ENCODE measurements at regions not wholly inside any gene's neighbourhood (a gene's known extent, or its start where the extent isn't known, plus 50 kb on each side); places are given as distances from the start of the nearest gene placed in this dataset.

DNA sequence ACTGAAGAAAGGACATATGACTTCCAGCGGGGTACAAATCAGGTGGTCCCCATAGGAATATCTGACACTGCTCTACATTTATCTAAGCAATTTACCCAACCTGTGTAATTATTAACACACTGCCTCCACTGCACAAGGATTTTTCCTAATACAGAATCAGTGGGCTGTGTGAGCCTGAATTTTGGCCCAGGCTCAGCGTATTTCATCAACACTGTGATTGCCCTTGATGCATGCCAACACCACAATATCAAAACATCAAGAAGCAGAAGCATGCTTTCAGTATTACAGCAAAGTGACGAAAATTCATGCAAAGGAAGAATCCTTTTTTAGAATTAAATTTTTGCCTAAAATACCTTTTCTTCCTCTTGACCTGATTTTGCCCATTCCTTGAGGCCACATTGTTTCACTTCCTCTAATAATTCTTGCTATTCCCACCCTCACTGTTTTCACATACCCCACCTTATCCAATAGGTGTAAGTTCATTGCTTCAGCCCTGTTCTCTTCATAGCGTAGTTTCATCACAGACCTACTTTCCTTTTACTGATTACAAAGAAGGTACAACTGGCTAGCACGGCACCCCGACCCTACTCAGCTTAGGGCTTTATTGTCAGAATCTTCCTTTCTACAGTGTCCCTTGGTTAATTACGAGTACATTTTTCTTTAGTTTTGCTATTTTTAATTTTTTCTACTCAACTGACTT is 83.7 kb upstream of the PTCHD4 start:
- H3K4me3 ChIP-seq = no peak overlapping the region
- WGBS (ENCODE audit: insufficient coverage, insufficient replicate concordance, low lambda C conversion rate, missing lambda C conversion rate) = 39% methylated on average over 7 of the region's 7 CpGs
- H3K4me2 ChIP-seq (ENCODE audit: control insufficient read depth, insufficient read depth) = no peak overlapping the region
- ChIA-PET RAD21 (ENCODE audit: unreplicated experiment) (no interaction called here), SMC1A (ENCODE audit: uncharacterized antibody, unreplicated experiment) (no interaction called here), CTCF (no interaction called here), POLR2A (no interaction called here)
- H3K27me3 ChIP-seq (replicated peaks in 1 of 2; ENCODE audit: control insufficient read depth in 2 of 2, insufficient read depth in 2 of 2, low read length in 1 of 2) = no peaks in the 10 kb centered on the region
- H3K79me2 ChIP-seq (ENCODE audit: control insufficient read depth, insufficient read depth, low read length) = no peaks in the 10 kb centered on the region
- no peaks in the 10 kb centered on the region for H4K20me1 ChIP-seq (ENCODE audit: control insufficient read depth, insufficient read depth)
- no peak overlapping the region for H2AFZ ChIP-seq (ENCODE audit: control insufficient read depth, low read depth, low read length)
- H3K4me1 ChIP-seq (ENCODE audit: control insufficient read depth, insufficient read depth, low read length) = no peaks in the 10 kb centered on the region
- intact Hi-C loops (cut with micrococcal nuclease; ENCODE audit: unreplicated experiment) = no loop called here
- H3K9me3 ChIP-seq (replicated peaks; ENCODE audit: control insufficient read depth, insufficient read depth, low read length) = no peaks in the 10 kb centered on the region
- no peak for ATAC-seq
- H3K27ac ChIP-seq (ENCODE audit: control insufficient read depth, insufficient read depth) = no peak overlapping the region
- FAIRE-seq = no peak
- H3K9ac ChIP-seq (ENCODE audit: control insufficient read depth, insufficient read depth, low read length) = no peak overlapping the region
- in situ Hi-C loops (cut with MboI) = no loop called here
- no peaks in the 10 kb centered on the region for H3K36me3 ChIP-seq (ENCODE audit: control insufficient read depth in 2 of 2, insufficient read depth in 2 of 2, low read length in 1 of 2)
- DNase-seq (ENCODE audit: low read depth, low spot score) = no peak
- TF ChIP-seq TARDBP (IDR thresholded peaks at IDR 0.05; ENCODE audit: borderline replicate concordance) = no peak
- TF ChIP-seq SRF (IDR thresholded peaks at IDR 0.05; ENCODE audit: low read depth in 2 of 2, low read length in 2 of 2) = no peak
- TF ChIP-seq SUPT20H (IDR thresholded peaks at IDR 0.05; ENCODE audit: borderline replicate concordance, control insufficient read depth, low read depth, low read length) = no peak
- TF ChIP-seq SIN3A (IDR thresholded peaks at IDR 0.05; ENCODE audit: low read depth, low read length) = no peak
- no peak for TF ChIP-seq SP1 (IDR thresholded peaks at IDR 0.05; ENCODE audit: low read depth, low read length)
- no peak for TF ChIP-seq EGR1 (IDR thresholded peaks at IDR 0.05; ENCODE audit: borderline replicate concordance in 1 of 2, low read depth in 2 of 2, low read length in 2 of 2)
- no peak for TF ChIP-seq TAF1 (IDR thresholded peaks at IDR 0.05; ENCODE audit: borderline replicate concordance, low read depth, low read length)
- no peak for TF ChIP-seq TCF12 (IDR thresholded peaks at IDR 0.05; ENCODE audit: low read depth, low read length)
- no TSS peak for BruUV-seq (replicated peaks)

DNA sequence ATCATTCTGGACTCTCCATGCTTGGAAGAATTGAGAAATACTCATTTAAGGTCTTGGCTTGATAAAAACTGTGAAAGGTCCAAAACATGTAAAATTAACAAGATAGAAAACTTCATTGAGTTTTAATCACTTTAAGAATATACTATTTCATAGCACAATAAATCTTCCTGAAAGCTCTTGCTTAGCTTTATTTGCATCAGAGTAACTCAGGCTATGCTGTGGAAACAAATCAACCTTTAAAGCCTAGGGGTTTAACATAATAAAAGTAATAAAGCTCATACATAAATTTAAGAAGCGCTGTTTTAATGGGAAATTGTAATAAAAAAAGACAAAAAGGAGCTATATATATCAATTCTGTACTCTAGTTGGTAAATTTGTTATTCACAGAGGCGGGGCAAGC is 77.2 kb upstream of the PTCHD4 start:
- 24% methylated on average over 2 of the region's 2 CpGs for WGBS (ENCODE audit: insufficient coverage, insufficient replicate concordance, low lambda C conversion rate, missing lambda C conversion rate)
- POLR2A ChIA-PET = no interaction called here
- Histone ChIP-seq H4K20me1 (ENCODE audit: control insufficient read depth, insufficient read depth) (no peaks in the 10 kb centered on the region), H3K4me3 (no peak overlapping the region), H3K27me3 (replicated peaks in 1 of 2; ENCODE audit: control insufficient read depth in 2 of 2, insufficient read depth in 2 of 2, low read length in 1 of 2) (no peaks in the 10 kb centered on the region), H3K27ac (ENCODE audit: control insufficient read depth, insufficient read depth) (no peak overlapping the region), H3K36me3 (ENCODE audit: control insufficient read depth in 2 of 2, insufficient read depth in 2 of 2, low read length in 1 of 2) (no peaks in the 10 kb centered on the region), H3K79me2 (ENCODE audit: control insufficient read depth, insufficient read depth, low read length) (no peaks in the 10 kb centered on the region), H3K4me2 (ENCODE audit: control insufficient read depth, insufficient read depth) (no peak overlapping the region), H3K9me3 (replicated peaks; ENCODE audit: control insufficient read depth, insufficient read depth, low read length) (no peaks in the 10 kb centered on the region), H3K4me1 (ENCODE audit: control insufficient read depth, insufficient read depth, low read length) (no peaks in the 10 kb centered on the region), H3K9ac (ENCODE audit: control insufficient read depth, insufficient read depth, low read length) (no peak overlapping the region), H2AFZ (ENCODE audit: control insufficient read depth, low read depth, low read length) (no peak overlapping the region)
- FAIRE-seq = no peak
- no peak for ATAC-seq
- SMC1A ChIA-PET (ENCODE audit: uncharacterized antibody, unreplicated experiment) = interaction anchor here (1.6 to 2.0 kb wide), 2 partner anchors 9 to 10 kb away, joined by 4 to 5 read pairs; no protein-coding TSS in a partner anchor
- DNase-seq (ENCODE audit: low read depth, low spot score) = no peak
- RAD21 ChIA-PET (ENCODE audit: unreplicated experiment) = interaction anchor here (2.0 kb wide), 1 partner anchor 9 kb away, joined by 5 read pairs; no protein-coding TSS in a partner anchor
- intact Hi-C loops (cut with micrococcal nuclease; ENCODE audit: unreplicated experiment) = no loop called here
- in situ Hi-C loops (cut with MboI) = no loop called here
- no TSS peak for BruUV-seq (replicated peaks)
- CTCF ChIA-PET = interaction anchor here (1.4 to 1.5 kb wide), 2 partner anchors 12 to 101 kb away, joined by 3 read pairs; no protein-coding TSS in a partner anchor
- TF ChIP-seq FOS (IDR thresholded peaks at IDR 0.05; ENCODE audit: borderline replicate concordance, extremely low read depth, insufficient read length) (no peak), ZNF274 (IDR thresholded peaks at IDR 0.05; ENCODE audit: insufficient read depth, insufficient read length) (no peak), ZSCAN29 (IDR thresholded peaks at IDR 0.05) (no peak), TARDBP (IDR thresholded peaks at IDR 0.05; ENCODE audit: borderline replicate concordance) (no peak), WRNIP1 (IDR thresholded peaks at IDR 0.05; ENCODE audit: borderline replicate concordance, low read depth, low read length) (no peak), SMAD1 (IDR thresholded peaks at IDR 0.05; ENCODE audit: low read depth, partially characterized antibody) (no peak), LARP7 (IDR thresholded peaks at IDR 0.05) (no peak), SMAD5 (IDR thresholded peaks at IDR 0.05; ENCODE audit: low read depth) (no peak), GATAD2B (conservative IDR thresholded peaks at IDR 0.05; ENCODE audit: low read depth) (no peak), POLR2AphosphoS5 (IDR thresholded peaks at IDR 0.05; ENCODE audit: low read length) (no peak)
- TF ChIP-seq, protein P1, sequence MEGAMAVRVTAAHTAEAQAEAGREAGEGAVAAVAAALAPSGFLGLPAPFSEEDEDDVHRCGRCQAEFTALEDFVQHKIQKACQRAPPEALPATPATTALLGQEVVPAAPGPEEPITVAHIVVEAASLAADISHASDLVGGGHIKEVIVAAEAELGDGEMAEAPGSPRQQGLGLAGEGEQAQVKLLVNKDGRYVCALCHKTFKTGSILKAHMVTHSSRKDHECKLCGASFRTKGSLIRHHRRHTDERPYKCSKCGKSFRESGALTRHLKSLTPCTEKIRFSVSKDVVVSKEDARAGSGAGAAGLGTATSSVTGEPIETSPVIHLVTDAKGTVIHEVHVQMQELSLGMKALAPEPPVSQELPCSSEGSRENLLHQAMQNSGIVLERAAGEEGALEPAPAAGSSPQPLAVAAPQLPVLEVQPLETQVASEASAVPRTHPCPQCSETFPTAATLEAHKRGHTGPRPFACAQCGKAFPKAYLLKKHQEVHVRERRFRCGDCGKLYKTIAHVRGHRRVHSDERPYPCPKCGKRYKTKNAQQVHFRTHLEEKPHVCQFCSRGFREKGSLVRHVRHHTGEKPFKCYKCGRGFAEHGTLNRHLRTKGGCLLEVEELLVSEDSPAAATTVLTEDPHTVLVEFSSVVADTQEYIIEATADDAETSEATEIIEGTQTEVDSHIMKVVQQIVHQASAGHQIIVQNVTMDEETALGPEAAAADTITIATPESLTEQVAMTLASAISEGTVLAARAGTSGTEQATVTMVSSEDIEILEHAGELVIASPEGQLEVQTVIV (IDR thresholded peaks at IDR 0.05; ENCODE audit: borderline replicate concordance, partially characterized antibody) = no peak

All from GM12878 (cell line).